ENCODE measurements at regions not wholly inside any gene's neighbourhood (a gene's known extent, or its start where the extent isn't known, plus 50 kb on each side); places are given as distances from the start of the nearest gene placed in this dataset.

DNA sequence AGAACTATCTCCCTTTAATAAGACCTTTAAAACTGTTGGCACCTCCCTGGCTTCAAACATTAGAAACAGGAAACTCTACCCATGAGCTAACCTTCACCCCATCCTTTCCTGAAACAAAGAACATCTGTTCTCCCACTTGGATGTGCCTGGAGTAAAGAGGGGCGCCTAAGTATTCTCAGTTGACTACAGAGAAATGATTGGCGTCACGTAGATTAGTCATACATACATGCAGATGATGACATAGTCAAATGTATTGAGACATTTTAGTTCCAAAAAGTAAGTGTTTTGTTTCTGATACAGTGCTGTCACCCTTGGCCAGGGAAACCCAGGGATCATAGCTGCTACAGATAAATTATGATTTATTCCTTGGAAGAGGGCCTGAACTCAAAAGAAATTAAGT lies 260.0 kb upstream of the PLEKHG7 start:
- peaks cover 5% of the 10 kb centered on the region for H3K9me3 Mint-ChIP-seq
- no peaks in the 10 kb centered on the region for H3K27me3 Mint-ChIP-seq
- H3K4me3 Mint-ChIP-seq, result no peak overlapping the region
- peaks cover 12% of the 10 kb centered on the region for H3K4me1 Mint-ChIP-seq
- CTCF ChIA-PET, result interaction anchor here (1.0 kb wide), 1 partner anchor 33 kb away, joined by 3 read pairs; no protein-coding TSS in a partner anchor
- H3K27ac Mint-ChIP-seq, result no peak overlapping the region
- no peak for DNase-seq
- H3K36me3 Mint-ChIP-seq, result peaks cover 3% of the 10 kb centered on the region

DNA sequence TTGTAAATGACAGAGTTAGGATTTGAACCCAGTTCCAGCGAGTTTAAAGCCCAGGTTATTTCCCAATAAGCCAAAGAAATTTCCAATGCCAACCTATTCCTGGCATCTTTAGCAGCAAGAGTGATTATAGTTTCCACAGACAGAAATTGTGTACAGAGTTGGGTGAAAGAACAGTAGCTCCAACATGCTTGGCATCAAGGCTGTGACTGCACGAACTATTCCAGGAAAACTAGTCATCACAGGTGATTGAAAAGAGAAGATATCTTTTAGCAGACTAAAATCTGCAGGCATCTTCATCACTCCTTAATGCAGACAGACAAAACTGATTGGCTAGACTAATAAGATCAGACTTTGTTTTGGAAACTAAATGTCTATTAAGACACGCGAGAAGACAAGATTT lies 262.7 kb upstream of the PLEKHG7 start:
- Mint-ChIP-seq H3K36me3 (peaks cover 5% of the 10 kb centered on the region), H3K27ac (no peak overlapping the region), H3K4me1 (peaks cover 8% of the 10 kb centered on the region), H3K27me3 (no peaks in the 10 kb centered on the region), H3K9me3 (peaks cover 7% of the 10 kb centered on the region), H3K4me3 (no peak overlapping the region)
- CTCF ChIA-PET, result no interaction called here
- DNase-seq, result no peak

DNA sequence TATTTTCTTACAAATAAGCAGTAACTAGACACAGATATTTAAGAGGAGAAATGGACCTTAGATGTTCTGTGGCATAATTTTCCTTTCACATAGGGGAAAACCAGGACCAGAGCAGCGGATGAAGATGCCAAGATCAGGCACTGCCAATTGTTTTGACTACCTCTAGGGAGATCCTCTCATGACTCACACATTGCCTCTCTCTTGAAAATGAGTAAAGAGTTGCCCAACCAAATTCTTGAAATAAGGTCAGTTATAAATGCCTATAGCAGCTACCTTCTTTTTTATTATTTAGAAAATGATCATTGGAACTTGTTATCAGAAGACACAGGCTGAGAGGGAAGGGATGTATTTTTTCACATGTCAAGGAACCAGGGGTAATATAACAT lies 263.4 kb upstream of the PLEKHG7 start:
- Mint-ChIP-seq H3K27me3 (no peaks in the 10 kb centered on the region), H3K27ac (no peak overlapping the region), H3K4me1 (peaks cover 8% of the 10 kb centered on the region), H3K4me3 (no peak overlapping the region), H3K9me3 (peaks cover 7% of the 10 kb centered on the region), H3K36me3 (peaks cover 5% of the 10 kb centered on the region)
- DNase-seq, result no peak
- CTCF ChIA-PET, result no interaction called here

DNA sequence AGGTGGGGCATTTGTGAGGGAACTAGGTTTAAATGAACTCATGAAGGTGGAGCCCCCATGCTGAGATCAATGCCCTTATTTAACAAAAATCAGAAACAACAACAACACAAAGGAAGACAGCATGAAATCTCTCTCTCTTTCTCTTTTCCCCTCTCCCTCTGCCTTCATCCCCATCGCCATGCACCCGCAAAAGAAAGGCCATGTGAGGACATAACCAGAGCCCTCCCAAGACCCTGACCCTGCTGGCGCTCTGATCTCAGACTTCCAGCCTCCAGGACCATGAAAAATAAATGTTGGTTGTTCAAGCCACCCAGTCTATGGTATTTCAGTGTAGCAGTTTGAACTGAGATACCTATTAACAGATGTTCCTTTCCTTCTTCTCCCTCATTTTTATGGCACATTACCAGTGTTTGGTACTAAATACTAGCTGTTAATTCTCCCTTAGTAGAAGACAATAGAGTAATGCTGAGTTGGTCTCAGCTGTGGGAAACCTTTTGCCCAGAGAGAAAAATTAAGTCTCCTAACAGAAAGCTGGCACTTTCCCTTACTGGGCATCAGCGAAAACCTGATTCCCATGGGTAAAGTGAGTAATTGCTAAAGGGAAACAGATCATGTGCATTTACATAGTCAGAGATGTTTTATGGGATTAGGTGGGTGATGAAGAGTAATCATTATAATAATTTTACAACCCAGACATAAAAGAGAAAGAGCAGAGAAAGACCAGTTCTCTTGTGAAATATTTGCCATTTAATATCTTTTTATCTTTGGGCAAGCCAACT lies 264.0 kb upstream of the PLEKHG7 start:
- H3K27ac Mint-ChIP-seq, result no peak overlapping the region
- H3K27me3 Mint-ChIP-seq, result no peaks in the 10 kb centered on the region
- H3K4me1 Mint-ChIP-seq, result peaks cover 8% of the 10 kb centered on the region
- DNase-seq, result no peak
- peaks cover 7% of the 10 kb centered on the region for H3K9me3 Mint-ChIP-seq
- no peak overlapping the region for H3K4me3 Mint-ChIP-seq
- peaks cover 5% of the 10 kb centered on the region for H3K36me3 Mint-ChIP-seq
- CTCF ChIA-PET, result no interaction called here

DNA sequence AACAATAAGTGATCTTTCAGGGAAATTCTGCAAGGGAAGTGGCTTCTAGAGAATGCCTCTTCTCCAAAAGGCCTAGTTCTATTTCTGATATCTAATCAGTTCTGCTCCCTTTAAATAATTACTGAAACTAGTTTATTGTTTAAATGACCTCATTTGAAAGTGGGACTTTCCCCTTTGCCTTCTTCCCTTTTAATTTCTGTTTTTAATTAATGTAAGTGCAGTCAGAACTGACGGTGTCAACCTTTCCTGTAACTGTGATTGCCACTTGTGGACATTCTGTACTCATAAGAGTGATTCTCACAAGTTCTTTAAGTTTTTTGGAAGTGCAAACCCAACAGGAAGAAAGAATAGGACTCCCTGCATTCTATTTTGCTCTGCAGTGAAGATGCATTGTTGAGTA lies 265.3 kb upstream of the PLEKHG7 start:
- Mint-ChIP-seq H3K4me1 (peaks cover 10% of the 10 kb centered on the region), H3K27ac (no peak overlapping the region), H3K27me3 (no peaks in the 10 kb centered on the region), H3K4me3 (no peak overlapping the region), H3K36me3 (peaks cover 7% of the 10 kb centered on the region), H3K9me3 (peaks cover 9% of the 10 kb centered on the region)
- CTCF ChIA-PET, result no interaction called here
- no peak for DNase-seq

DNA sequence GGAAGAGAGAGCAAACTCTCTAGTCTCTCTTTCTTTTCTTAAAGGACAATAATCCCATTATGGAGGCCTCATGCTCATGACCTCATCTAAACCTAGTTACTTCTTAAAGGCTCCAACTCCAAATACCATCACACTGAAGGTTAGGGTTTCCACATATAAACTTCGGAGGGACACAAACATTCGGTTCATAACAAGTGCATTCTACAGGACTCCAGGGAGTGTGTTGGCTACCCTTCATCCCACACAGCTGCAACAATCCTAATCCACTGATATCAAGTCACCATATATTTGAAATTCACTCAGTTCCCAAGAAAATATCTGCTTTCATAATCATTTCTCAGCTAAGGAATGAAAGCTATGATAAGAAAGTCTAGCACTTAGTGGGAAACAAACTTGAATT lies 265.9 kb upstream of the PLEKHG7 start:
- H3K27ac Mint-ChIP-seq, result no peak overlapping the region
- CTCF ChIA-PET, result no interaction called here
- DNase-seq, result no peak
- H3K36me3 Mint-ChIP-seq, result peaks cover 8% of the 10 kb centered on the region
- H3K4me1 Mint-ChIP-seq, result peaks cover 11% of the 10 kb centered on the region
- peaks cover 9% of the 10 kb centered on the region for H3K9me3 Mint-ChIP-seq
- no peaks in the 10 kb centered on the region for H3K27me3 Mint-ChIP-seq
- H3K4me3 Mint-ChIP-seq, result no peak overlapping the region

DNA sequence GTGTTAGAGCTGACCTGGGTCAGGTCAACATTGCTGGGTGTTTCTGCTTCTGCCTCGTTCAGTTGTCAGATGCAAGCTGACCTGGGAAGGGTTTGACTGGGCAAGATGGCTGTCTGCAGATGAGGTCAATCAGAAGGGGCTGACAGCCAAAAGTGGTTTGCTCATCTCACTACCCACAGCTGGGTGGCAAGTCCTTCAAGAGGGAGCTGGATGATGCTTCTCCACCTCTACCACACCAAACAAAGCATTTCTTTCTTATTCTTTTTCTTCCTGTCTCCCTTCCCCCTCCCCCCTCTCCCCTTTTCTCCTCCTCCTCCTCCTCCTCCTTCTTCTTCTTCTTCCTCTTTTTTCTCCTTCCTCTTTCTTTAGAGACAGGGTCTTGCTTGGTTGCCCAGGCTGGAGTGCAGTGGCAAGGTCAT lies 268.2 kb upstream of the PLEKHG7 start:
- Mint-ChIP-seq H3K4me3 (no peak overlapping the region), H3K9me3 (peaks cover 9% of the 10 kb centered on the region), H3K4me1 (peaks cover 21% of the 10 kb centered on the region), H3K27ac (no peak overlapping the region), H3K36me3 (peaks cover 8% of the 10 kb centered on the region), H3K27me3 (no peaks in the 10 kb centered on the region)
- DNase-seq, result no peak
- CTCF ChIA-PET, result no interaction called here

DNA sequence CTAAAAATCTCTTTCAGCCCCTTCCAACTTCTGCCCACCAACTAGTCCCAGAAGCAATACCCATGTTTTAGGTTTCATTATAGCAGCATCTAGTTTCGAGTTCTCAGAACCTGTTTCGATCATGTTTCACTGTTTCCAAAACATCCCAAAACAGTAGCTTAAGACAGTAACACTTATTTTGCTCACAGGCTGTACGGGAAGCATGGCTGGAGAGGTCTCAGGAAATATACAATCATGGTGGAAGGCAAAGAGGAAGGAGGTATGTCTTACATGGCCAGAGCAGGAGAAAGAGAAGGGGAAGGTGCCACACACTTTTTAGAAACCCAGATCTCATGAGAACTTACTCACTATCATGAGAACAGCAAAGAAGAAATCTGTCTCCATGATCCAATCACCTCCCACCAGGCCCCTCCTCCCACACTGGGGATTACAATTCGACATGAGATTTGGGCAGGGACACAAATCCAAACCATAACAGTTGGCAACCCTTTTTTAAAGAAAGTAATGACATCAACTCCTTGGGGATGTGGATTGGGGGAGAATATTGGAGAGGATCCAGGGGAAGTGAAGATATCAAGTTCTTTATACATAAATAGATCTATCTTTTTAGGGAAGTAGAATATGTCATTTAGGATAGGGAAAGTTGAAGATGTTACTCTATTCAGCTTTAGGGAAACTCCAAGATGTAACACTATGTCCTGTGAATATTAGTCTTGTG lies 269.9 kb upstream of the PLEKHG7 start:
- H3K9me3 Mint-ChIP-seq, result peaks cover 16% of the 10 kb centered on the region
- H3K27ac Mint-ChIP-seq, result no peak overlapping the region
- CTCF ChIA-PET, result interaction anchor here (0.8 kb wide), 1 partner anchor 134 kb away, joined by 3 read pairs; no protein-coding TSS in a partner anchor
- H3K36me3 Mint-ChIP-seq, result peaks cover 8% of the 10 kb centered on the region
- H3K27me3 Mint-ChIP-seq, result no peaks in the 10 kb centered on the region
- DNase-seq, result no peak
- H3K4me1 Mint-ChIP-seq, result peaks cover 24% of the 10 kb centered on the region
- no peak overlapping the region for H3K4me3 Mint-ChIP-seq

DNA sequence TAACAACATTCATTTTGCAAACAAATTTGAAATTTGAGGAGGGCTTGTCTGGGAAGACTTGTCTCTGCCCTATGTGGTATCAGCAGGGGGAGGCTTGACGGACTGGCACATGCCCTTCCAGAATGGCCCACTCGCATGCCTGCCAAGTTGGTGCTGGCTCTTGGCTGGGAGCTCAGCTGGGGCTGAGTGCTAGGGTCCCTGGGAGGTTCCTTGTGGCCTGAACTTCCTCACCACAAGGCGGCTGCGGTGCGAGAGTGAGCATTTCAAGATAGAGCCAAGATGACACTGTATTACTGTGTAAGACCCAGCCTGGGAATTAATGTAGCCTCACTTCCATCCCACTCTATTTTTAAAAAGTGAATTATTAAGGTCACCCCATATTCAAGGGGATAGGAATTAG lies 271.6 kb upstream of the PLEKHG7 start:
- peaks cover 11% of the 10 kb centered on the region for H3K36me3 Mint-ChIP-seq
- peak; percentile 34 for DNase-seq
- CTCF ChIA-PET, result no interaction called here
- no peak overlapping the region for H3K27ac Mint-ChIP-seq
- H3K4me1 Mint-ChIP-seq, result peaks cover 22% of the 10 kb centered on the region
- H3K4me3 Mint-ChIP-seq, result no peak overlapping the region
- no peaks in the 10 kb centered on the region for H3K27me3 Mint-ChIP-seq
- H3K9me3 Mint-ChIP-seq, result peaks cover 22% of the 10 kb centered on the region

DNA sequence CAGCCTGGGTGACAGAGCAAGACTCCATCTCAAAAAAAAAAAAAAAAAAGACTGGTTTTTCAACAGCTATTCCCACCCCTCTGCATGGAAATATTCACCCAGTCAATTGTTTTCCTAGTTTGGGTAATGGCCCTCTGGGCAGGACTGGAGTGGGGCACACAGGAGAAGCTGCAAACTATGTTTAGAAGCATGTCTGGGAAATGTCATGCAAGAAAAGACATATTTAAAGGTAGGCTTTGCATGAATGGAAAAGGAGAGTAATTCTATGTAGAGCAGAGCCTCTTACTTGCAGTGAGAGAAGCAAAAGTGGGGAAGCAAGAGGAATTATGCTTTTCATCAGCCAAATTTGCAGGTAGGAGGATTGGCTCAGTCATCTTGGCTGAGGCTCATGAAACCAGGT lies 276.5 kb upstream of the PLEKHG7 start:
- H3K9me3 Mint-ChIP-seq, result peaks cover 17% of the 10 kb centered on the region
- DNase-seq, result no peak
- peaks cover 4% of the 10 kb centered on the region for H3K36me3 Mint-ChIP-seq
- CTCF ChIA-PET, result no interaction called here
- no peaks in the 10 kb centered on the region for H3K27me3 Mint-ChIP-seq
- peaks cover 11% of the 10 kb centered on the region for H3K4me1 Mint-ChIP-seq
- no peak overlapping the region for H3K27ac Mint-ChIP-seq
- H3K4me3 Mint-ChIP-seq, result no peak overlapping the region

DNA sequence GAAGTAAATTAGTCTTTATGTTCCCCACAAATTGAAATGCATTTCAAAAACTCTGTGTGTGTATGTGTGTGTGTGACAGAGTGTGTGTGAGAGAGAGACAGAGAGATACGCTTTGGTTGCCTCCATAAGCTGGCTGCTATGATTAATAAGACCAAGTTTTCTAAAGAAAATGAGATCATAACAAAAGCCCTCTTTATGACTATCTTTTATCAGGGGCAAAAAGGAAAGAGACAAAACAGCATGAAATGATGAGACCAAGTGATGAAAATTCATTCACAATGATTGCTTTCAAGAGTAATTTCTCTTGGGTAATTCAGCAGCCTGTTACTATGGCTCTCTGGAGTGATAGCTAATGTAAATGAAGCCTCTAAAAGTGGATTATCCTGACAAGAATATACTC lies 277.6 kb upstream of the PLEKHG7 start:
- H3K36me3 Mint-ChIP-seq, result peaks cover 6% of the 10 kb centered on the region
- CTCF ChIA-PET, result no interaction called here
- H3K4me1 Mint-ChIP-seq, result peaks cover 13% of the 10 kb centered on the region
- peaks cover 17% of the 10 kb centered on the region for H3K9me3 Mint-ChIP-seq
- DNase-seq, result no peak
- H3K27ac Mint-ChIP-seq, result no peak overlapping the region
- no peak overlapping the region for H3K4me3 Mint-ChIP-seq
- H3K27me3 Mint-ChIP-seq, result no peaks in the 10 kb centered on the region

DNA sequence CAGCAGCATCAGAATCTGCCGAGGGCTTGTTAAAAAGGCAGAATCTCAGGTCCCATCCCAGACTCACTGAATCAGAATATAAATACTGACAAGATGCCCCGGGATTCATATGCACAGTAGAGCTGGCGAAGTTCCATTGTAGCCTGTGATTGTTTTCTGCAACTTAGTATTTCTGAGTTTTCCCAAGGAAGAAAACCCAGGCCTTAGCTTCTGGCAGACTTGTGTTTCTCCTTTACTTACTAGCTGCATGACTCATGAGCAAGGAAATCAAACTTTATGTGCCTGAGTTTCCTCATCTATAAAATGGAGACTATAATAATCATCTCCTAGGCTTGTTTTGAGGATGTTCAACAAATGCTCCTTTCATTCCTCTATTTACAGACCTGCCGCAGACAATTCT lies 278.5 kb upstream of the PLEKHG7 start:
- peaks cover 13% of the 10 kb centered on the region for H3K4me1 Mint-ChIP-seq
- CTCF ChIA-PET, result no interaction called here

DNA sequence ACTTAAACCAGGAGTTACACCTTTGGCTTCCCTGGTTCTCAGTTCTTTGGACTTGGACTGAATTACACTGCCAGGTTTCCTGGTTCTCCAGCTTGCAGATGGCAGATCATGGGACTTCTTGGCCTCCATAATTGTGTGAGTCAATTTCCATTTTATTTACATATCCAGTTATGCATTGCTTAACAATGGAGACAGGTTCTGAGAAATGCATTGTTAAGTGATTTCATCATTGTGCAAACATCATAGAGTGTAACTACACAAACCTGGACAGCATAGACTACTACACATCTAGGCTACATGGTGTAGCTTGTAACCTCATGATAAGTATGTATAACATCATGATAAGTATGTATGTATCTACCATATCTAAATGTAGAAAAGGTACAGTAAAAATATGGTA lies 276.1 kb upstream of the BTG1 start:
- Mint-ChIP-seq H3K36me3 (peaks cover 10% of the 10 kb centered on the region), H3K27ac (no peak overlapping the region), H3K27me3 (no peaks in the 10 kb centered on the region), H3K9me3 (peaks cover 13% of the 10 kb centered on the region), H3K4me3 (no peak overlapping the region), H3K4me1 (peaks cover 12% of the 10 kb centered on the region)
- DNase-seq, result no peak
- CTCF ChIA-PET, result interaction anchor here (1.8 kb wide), 1 partner anchor 13 kb away, joined by 5 read pairs; no protein-coding TSS in a partner anchor

More for the DNA sequence above, 278.5 kb upstream of the PLEKHG7 start:
- no peak for DNase-seq
- H3K9me3 Mint-ChIP-seq, result peaks cover 16% of the 10 kb centered on the region
- no peaks in the 10 kb centered on the region for H3K27me3 Mint-ChIP-seq
- H3K36me3 Mint-ChIP-seq, result peaks cover 11% of the 10 kb centered on the region
- no peak overlapping the region for H3K4me3 Mint-ChIP-seq
- no peak overlapping the region for H3K27ac Mint-ChIP-seq

DNA sequence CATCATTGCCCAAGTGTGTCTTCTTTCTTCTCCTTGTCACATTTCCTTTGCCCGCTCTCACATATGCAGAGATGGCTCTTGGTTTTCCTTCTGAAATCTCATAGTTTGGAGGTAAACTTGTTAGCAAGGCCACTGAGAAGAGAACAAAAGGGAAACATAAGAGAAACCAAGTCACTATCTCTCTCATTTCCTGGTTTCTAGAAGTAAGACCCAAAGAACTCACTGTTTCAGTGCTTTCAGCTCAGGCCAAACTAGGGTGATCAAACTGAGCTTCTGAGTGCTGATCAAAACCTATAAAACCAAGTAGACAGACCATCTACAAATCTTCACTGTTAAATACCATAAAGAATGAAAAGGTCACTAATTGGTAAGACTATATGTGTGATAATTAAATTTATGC lies 275.4 kb upstream of the BTG1 start:
- Mint-ChIP-seq H3K27me3 (no peaks in the 10 kb centered on the region), H3K4me3 (no peak overlapping the region), H3K4me1 (peaks cover 17% of the 10 kb centered on the region), H3K9me3 (peaks cover 14% of the 10 kb centered on the region), H3K36me3 (peaks cover 13% of the 10 kb centered on the region), H3K27ac (no peak overlapping the region)
- no peak for DNase-seq
- CTCF ChIA-PET, result no interaction called here

DNA sequence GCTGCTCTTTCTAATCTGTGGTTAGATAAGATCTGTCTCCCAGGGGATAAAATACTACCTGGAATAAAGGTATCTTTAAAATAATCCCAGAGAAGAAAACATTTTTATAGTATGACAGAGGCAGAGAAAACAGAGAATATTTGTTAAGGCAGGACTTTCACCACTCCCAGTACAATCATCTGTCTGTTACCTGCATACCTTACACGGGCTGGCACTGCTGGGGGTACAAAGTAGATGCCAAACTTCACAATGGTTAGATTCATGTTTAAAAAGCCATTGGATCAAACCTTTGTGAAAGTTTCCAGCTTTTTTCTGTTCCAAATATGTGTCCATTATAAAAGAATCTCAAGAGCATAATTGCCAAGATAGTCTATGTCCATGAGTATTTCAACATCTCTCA lies 273.6 kb upstream of the BTG1 start:
- Mint-ChIP-seq H3K27me3 (no peaks in the 10 kb centered on the region), H3K27ac (no peak overlapping the region), H3K36me3 (peaks cover 13% of the 10 kb centered on the region), H3K9me3 (peaks cover 14% of the 10 kb centered on the region), H3K4me1 (peaks cover 17% of the 10 kb centered on the region), H3K4me3 (no peak overlapping the region)
- no peak for DNase-seq
- CTCF ChIA-PET, result no interaction called here

All from activated naive CD4-positive, alpha-beta T cell treated with anti-CD3 and anti-CD28 coated beads, Interleukin-2, amount 10 ng/mL, durations not matched to agents 7 days and 5 days (primary cell).